Neural crest cell (in vitro differentiated cells): ENCODE measurements at regions not wholly inside any gene's neighbourhood (a gene's known extent, or its start where the extent isn't known, plus 50 kb on each side); places are given as distances from the start of the nearest gene placed in this dataset.

Source experiments
- DNase-seq: peaks from one replicate; pipeline ENCODE4 v3.0.0; 2021; ENCODE audit warnings: low read depth, mixed read lengths, low spot score
- H3K27ac Mint-ChIP-seq: one replicate; pipeline ENCODE4 v1.8.0; 2021; ENCODE audit warnings: mild to moderate bottlenecking, mixed read lengths; ENCODE audit not compliant: unreplicated experiment
- H3K27me3 Mint-ChIP-seq: 2 replicates; pipeline ENCODE4 v1.8.0; 2021; ENCODE audit warnings: low read depth, mild to moderate bottlenecking, mixed read lengths
- H3K36me3 Mint-ChIP-seq: 2 replicates; pipeline ENCODE4 v1.8.0; 2021; ENCODE audit warnings: low read depth, mild to moderate bottlenecking, mixed read lengths
- H3K4me1 Mint-ChIP-seq: 2 replicates; pipeline ENCODE4 v1.8.0; 2021; ENCODE audit warnings: mixed read lengths
- H3K4me3 Mint-ChIP-seq: one replicate; pipeline ENCODE4 v1.8.0; 2021; ENCODE audit warnings: mild to moderate bottlenecking, mixed read lengths
- H3K9me3 Mint-ChIP-seq: 2 replicates; pipeline ENCODE4 v1.8.0; 2021; ENCODE audit warnings: mixed read lengths
- TF ChIP-seq, protein P1 (sequence below): fragments of 200-600 bp; sonication (generic); conservative IDR thresholded peaks from 2 replicates; pipeline ENCODE4 v1.5.0; 2021; ENCODE audit warnings: antibody characterized with exemption, mild to moderate bottlenecking

DNA sequence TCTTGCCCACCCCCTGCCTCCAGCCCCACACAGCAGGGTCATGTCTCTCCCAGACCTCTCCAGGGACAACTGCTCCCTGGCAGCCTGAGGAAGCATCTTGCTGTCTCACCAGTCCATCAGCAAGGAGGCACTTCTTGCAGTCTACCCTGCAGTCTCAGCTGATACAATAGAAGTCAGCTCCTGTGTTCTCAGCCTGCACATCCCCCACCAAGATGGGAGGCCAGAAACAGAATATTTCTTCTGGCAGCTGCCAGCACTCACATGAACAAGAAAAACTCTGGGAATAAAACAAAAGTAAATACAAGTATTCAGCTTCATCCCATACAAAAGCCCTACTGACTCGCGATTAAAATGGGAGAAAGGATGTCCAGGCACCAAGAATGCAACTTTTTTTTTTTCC, 457.4 kb upstream of the PROK2 start:
- H3K27me3 Mint-ChIP-seq: peaks cover 2% of the 10 kb centered on the region
- no peaks in the 10 kb centered on the region for H3K36me3 Mint-ChIP-seq
- TF ChIP-seq, protein P1, sequence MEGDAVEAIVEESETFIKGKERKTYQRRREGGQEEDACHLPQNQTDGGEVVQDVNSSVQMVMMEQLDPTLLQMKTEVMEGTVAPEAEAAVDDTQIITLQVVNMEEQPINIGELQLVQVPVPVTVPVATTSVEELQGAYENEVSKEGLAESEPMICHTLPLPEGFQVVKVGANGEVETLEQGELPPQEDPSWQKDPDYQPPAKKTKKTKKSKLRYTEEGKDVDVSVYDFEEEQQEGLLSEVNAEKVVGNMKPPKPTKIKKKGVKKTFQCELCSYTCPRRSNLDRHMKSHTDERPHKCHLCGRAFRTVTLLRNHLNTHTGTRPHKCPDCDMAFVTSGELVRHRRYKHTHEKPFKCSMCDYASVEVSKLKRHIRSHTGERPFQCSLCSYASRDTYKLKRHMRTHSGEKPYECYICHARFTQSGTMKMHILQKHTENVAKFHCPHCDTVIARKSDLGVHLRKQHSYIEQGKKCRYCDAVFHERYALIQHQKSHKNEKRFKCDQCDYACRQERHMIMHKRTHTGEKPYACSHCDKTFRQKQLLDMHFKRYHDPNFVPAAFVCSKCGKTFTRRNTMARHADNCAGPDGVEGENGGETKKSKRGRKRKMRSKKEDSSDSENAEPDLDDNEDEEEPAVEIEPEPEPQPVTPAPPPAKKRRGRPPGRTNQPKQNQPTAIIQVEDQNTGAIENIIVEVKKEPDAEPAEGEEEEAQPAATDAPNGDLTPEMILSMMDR: no peak
- no peak overlapping the region for H3K4me3 Mint-ChIP-seq
- H3K9me3 Mint-ChIP-seq: peaks cover 2% of the 10 kb centered on the region
- H3K27ac Mint-ChIP-seq: no peak overlapping the region
- DNase-seq: no peak
- peaks cover 16% of the 10 kb centered on the region for H3K4me1 Mint-ChIP-seq

DNA sequence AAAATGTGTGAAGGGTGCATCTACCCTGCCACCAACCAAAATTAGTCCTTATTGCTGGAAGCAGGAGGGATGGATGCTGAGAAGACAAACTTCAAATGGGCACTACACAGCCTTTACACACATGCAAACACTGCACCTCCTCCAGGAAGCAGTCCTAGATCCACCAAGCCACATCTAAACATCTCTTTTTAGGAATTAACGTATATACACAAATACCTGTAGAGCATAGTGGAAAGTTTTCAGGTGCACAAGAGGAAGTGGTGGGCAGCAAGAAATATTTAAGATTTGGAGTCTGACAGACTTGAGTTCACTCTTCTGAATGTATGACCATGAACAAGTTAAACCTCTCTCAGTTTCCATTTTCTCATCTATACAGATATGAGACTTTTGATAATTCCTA, 456.6 kb upstream of the PROK2 start:
- H3K4me3 Mint-ChIP-seq: no peak overlapping the region
- TF ChIP-seq, protein P1: no peak
- peaks cover 16% of the 10 kb centered on the region for H3K4me1 Mint-ChIP-seq
- no peak for DNase-seq
- H3K36me3 Mint-ChIP-seq: no peaks in the 10 kb centered on the region
- H3K9me3 Mint-ChIP-seq: peaks cover 2% of the 10 kb centered on the region
- no peaks in the 10 kb centered on the region for H3K27me3 Mint-ChIP-seq
- H3K27ac Mint-ChIP-seq: no peak overlapping the region

GRCh38 chr3:72240531-72240930, 455.6 kb upstream of the PROK2 start:
- Mint-ChIP-seq H3K4me1 (peaks cover 16% of the 10 kb centered on the region), H3K4me3 (no peak overlapping the region), H3K27ac (peak overlapping the region; percentile 58), H3K9me3 (peaks cover 2% of the 10 kb centered on the region), H3K36me3 (no peaks in the 10 kb centered on the region), H3K27me3 (no peaks in the 10 kb centered on the region)
- no peak for DNase-seq
- TF ChIP-seq, protein P1: no peak

- TF ChIP-seq, protein P1: no peak
- Mint-ChIP-seq H3K27ac (peak overlapping the region; percentile 40), H3K4me3 (no peak overlapping the region), H3K9me3 (peaks cover 2% of the 10 kb centered on the region), H3K4me1 (peaks cover 13% of the 10 kb centered on the region), H3K27me3 (peaks cover 2% of the 10 kb centered on the region), H3K36me3 (no peaks in the 10 kb centered on the region)
- no peak for DNase-seq
These were observed 453.9 kb upstream of the PROK2 start for GRCh38 chr3:72238801-72239200.

DNA sequence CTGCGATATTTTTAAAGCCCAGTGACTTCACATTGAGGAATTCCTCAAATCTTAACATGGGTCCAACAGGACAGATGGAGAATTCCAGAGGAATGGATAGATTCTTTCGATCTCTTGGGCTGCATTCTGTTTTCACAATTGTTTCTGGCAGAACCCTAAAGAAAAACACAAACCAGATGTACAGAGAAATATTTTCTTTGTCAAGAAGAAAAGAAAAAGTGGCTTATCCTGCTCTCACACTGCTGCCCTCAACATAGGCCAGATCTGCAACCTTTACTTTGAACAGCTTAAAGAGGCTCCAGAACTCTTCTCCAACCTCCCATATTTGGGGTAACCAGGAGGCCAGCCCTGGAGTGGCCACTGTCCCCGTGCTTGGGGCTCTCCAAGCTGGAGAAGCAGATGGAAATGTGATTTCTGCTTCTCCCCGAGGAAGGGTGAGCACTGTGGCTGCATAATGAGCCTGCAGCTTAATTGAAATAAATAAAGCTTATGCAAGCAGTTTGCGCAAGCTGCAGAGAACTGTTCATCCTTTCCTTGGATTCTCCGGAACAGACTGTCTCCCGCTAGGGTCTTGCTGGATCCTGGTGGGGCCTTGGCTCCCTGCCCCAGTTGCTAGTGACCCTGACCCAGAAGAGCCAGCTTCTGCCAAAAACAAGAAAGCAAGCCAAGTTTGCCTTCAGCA, 453.2 kb upstream of the PROK2 start:
- H3K4me3 Mint-ChIP-seq: no peak overlapping the region
- H3K36me3 Mint-ChIP-seq: no peaks in the 10 kb centered on the region
- H3K27me3 Mint-ChIP-seq: peaks cover 2% of the 10 kb centered on the region
- no peak for DNase-seq
- peaks cover 13% of the 10 kb centered on the region for H3K4me1 Mint-ChIP-seq
- peak overlapping the region; percentile 40 for H3K27ac Mint-ChIP-seq
- TF ChIP-seq, protein P1: no peak
- peaks cover 2% of the 10 kb centered on the region for H3K9me3 Mint-ChIP-seq
